ENCODE measurements at regions not wholly inside any gene's neighbourhood (a gene's known extent, or its start where the extent isn't known, plus 50 kb on each side); places are given as distances from the start of the nearest gene placed in this dataset.

DNA sequence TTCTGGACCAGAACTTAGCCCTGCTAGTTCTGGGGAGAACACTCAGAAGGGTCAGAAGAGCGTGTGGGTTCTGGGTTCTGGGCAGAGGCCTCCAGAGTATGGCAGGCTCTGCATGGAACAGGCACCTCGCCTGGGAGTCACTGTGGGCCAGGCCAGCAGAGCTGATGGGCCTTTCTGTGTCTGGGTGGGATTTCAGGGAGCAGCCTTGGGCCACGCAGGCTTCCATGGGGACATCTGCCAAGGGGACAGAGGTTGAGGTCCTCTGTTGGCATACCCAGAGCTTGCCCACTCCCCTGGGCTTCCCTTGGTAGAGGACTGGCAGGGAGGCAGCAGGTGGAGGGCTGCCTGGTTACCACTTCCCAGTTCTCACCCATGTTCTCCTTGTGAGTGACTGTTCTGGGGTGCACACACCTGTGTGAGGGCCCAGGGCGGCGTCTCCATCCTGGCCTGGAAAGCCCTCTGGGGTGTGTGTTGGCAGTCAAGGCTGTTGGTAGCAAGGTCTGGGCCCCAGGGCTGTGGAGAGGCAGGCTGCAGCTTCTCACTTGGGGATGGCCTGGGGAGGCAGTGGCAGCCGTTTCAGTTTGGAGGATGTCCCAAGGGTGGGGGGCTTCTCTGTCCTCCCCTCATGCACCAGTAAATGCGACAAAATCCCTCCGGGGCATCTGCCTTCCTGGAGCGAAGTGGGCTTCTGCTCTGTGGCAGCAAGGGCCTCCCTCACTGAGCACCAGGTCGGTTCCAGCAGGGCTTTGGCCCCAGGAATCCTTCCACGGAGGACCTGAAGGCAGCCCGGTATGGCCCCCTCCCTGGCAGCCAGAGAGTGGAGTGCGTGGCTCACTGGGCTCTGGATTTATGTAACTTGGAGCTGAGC is 74.6 kb upstream of the HDAC4 start:
- Histone ChIP-seq H3K27ac (ENCODE audit: low read length) (no peak overlapping the region), H3K4me1 (ENCODE audit: control insufficient read depth, insufficient read depth, low read length) (no peaks in the 10 kb centered on the region), H3K9me3 (ENCODE audit: control insufficient read depth, insufficient read depth, low read length) (no peaks in the 10 kb centered on the region), H3K4me3 (ENCODE audit: low read length) (no peak overlapping the region), H3K36me3 (ENCODE audit: control insufficient read depth, insufficient read depth, low read length) (no peaks in the 10 kb centered on the region), H3K27me3 (ENCODE audit: control insufficient read depth, insufficient read depth, low read length) (no peaks in the 10 kb centered on the region)
- no peak for TF ChIP-seq CTCF (IDR thresholded peaks at IDR 0.05)
- Mint-ChIP-seq H3K36me3 (no peaks in the 10 kb centered on the region), H3K9me3 (no peaks in the 10 kb centered on the region), H3K27me3 (ENCODE audit: low read depth in 2 of 2) (peaks cover 11 to 13% of the 10 kb centered on the region in 2 donors), H3K27ac (no peak overlapping the region), H3K4me3 (no peak overlapping the region), H3K4me1 (no peaks in the 10 kb centered on the region)
- DNase-seq, result no peak
- ATAC-seq, result no peak
- intact Hi-C loops (cut with micrococcal nuclease), result no loop called here
- 81% methylated on average over 13 of the region's 13 CpGs for WGBS (ENCODE audit: insufficient coverage)

- TF ChIP-seq CTCF (IDR thresholded peaks at IDR 0.05), result no peak
- no peak overlapping the region for H3K27ac Mint-ChIP-seq
- intact Hi-C loops (cut with micrococcal nuclease), result no loop called here
- no peaks in the 10 kb centered on the region for H3K36me3 Mint-ChIP-seq
- H3K27me3 Mint-ChIP-seq (ENCODE audit: low read depth in 2 of 2), result peaks cover 11 to 13% of the 10 kb centered on the region in 2 donors
- H3K36me3 ChIP-seq (ENCODE audit: control insufficient read depth, insufficient read depth, low read length), result no peaks in the 10 kb centered on the region
- H3K27me3 ChIP-seq (ENCODE audit: control insufficient read depth, insufficient read depth, low read length), result no peaks in the 10 kb centered on the region
- H3K27ac ChIP-seq (ENCODE audit: low read length), result no peak overlapping the region
- ATAC-seq (no peak), DNase-seq (no peak)
- H3K4me1 ChIP-seq (ENCODE audit: control insufficient read depth, insufficient read depth, low read length), result no peaks in the 10 kb centered on the region
- no peak overlapping the region for H3K4me3 ChIP-seq (ENCODE audit: low read length)
- no peaks in the 10 kb centered on the region for H3K9me3 Mint-ChIP-seq
- WGBS (ENCODE audit: insufficient coverage), result 93% methylated on average over 8 of the region's 8 CpGs
- no peak overlapping the region for H3K4me3 Mint-ChIP-seq
- no peaks in the 10 kb centered on the region for H3K9me3 ChIP-seq (ENCODE audit: control insufficient read depth, insufficient read depth, low read length)
- H3K4me1 Mint-ChIP-seq, result no peaks in the 10 kb centered on the region
These were observed 72.5 kb upstream of the HDAC4 start for GRCh38 chr2:239473211-239473805.

DNA sequence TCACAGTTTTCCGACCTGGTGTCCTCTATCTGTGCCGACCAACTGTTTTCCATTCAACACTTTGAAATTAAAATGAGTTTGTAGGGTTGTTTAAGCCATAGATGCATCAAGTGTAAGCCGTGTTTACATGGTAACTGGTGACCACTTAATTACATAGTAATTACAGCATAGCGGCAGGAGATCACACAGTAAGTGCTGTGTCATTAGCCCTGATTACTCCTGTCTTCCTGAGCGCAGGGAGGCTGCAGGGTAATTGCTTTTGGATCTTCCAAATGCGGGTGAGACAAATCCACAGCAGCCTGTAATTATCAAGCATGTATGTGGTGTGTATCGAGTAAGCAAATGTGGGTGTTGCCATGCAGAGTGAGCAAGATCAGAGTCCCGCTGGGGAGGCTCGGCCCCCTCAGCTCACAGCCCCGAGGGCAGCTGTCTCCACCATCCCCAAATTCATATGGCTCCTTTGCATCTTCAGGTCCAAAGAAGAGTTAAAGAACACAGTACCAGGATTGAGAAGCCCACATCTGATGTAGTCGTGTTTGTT is 71.5 kb upstream of the HDAC4 start:
- no peak for DNase-seq
- H3K9me3 ChIP-seq (ENCODE audit: control insufficient read depth, insufficient read depth, low read length), result no peaks in the 10 kb centered on the region
- H3K4me3 Mint-ChIP-seq, result no peak overlapping the region
- no peaks in the 10 kb centered on the region for H3K27me3 ChIP-seq (ENCODE audit: control insufficient read depth, insufficient read depth, low read length)
- ATAC-seq, result no peak
- no peaks in the 10 kb centered on the region for H3K4me1 ChIP-seq (ENCODE audit: control insufficient read depth, insufficient read depth, low read length)
- intact Hi-C loops (cut with micrococcal nuclease), result no loop called here
- H3K36me3 Mint-ChIP-seq, result no peaks in the 10 kb centered on the region
- WGBS (ENCODE audit: insufficient coverage), result 71% methylated on average over 10 of the region's 11 CpGs
- no peaks in the 10 kb centered on the region for H3K36me3 ChIP-seq (ENCODE audit: control insufficient read depth, insufficient read depth, low read length)
- H3K27ac ChIP-seq (ENCODE audit: low read length), result no peak overlapping the region
- peaks cover 11 to 13% of the 10 kb centered on the region in 2 donors for H3K27me3 Mint-ChIP-seq (ENCODE audit: low read depth in 2 of 2)
- no peak for TF ChIP-seq CTCF (IDR thresholded peaks at IDR 0.05)
- no peaks in the 10 kb centered on the region for H3K4me1 Mint-ChIP-seq
- no peak overlapping the region for H3K27ac Mint-ChIP-seq
- H3K4me3 ChIP-seq (ENCODE audit: low read length), result no peak overlapping the region
- no peaks in the 10 kb centered on the region for H3K9me3 Mint-ChIP-seq
